Liver (tissue), 7 donors: ENCODE measurements at regions not wholly inside any gene's neighbourhood (a gene's known extent, or its start where the extent isn't known, plus 50 kb on each side); places are given as distances from the start of the nearest gene placed in this dataset.

ENCODE experiments used
- DNase-seq: peaks from one replicate; pipeline ENCODE4 v3.0.0-alpha.2; 2017; ENCODE audit warnings: low spot score
- H3K27ac ChIP-seq, 2 donors: one replicate each; pipeline ENCODE4 v1.7.0; 2013; ENCODE audit warnings: inconsistent platforms in 2 of 2, low read length in 2 of 2, control low read depth in 1 of 2, low read depth in 1 of 2, mild to moderate bottlenecking in 1 of 2
- H3K27me3 ChIP-seq, 4 donors: one replicate each; pipeline versions ENCODE4 v1.6.1 to v1.7.0; 2013; ENCODE audit warnings: low read length in 3 of 4, inconsistent platforms in 1 of 4, mild to moderate bottlenecking in 1 of 4, moderate library complexity in 1 of 4; ENCODE audit not compliant: control insufficient read depth in 4 of 4, insufficient read depth in 4 of 4
- H3K36me3 ChIP-seq, 4 donors: one replicate each; pipeline versions ENCODE4 v1.6.1 to v1.7.0; 2013; ENCODE audit warnings: low read length in 3 of 4, mild to moderate bottlenecking in 3 of 4, low read depth in 1 of 4, moderate library complexity in 1 of 4; ENCODE audit not compliant: control insufficient read depth in 4 of 4, insufficient read depth in 3 of 4
- H3K4me1 ChIP-seq, 4 donors: one replicate each; pipeline versions ENCODE4 v1.6.1 to v1.7.0; 2013; ENCODE audit warnings: low read length in 3 of 4, mild to moderate bottlenecking in 3 of 4, moderate library complexity in 1 of 4; ENCODE audit not compliant: control insufficient read depth in 4 of 4, insufficient read depth in 4 of 4
- H3K4me3 ChIP-seq, 3 donors: one replicate each; pipeline versions ENCODE4 v1.6.1 to v1.7.0; 2013; ENCODE audit warnings: low read length in 3 of 3, control low read depth in 1 of 3, low read depth in 1 of 3, mild to moderate bottlenecking in 1 of 3
- H3K9ac ChIP-seq, 2 donors: one replicate each; pipeline ENCODE4 v1.7.0; 2013; ENCODE audit warnings: low read length in 2 of 2, mild to moderate bottlenecking in 2 of 2, moderate library complexity in 2 of 2, control low read depth in 1 of 2, low read depth in 1 of 2
- H3K9me3 ChIP-seq, 4 donors: one replicate each; pipeline versions ENCODE4 v1.6.1 to v1.7.0; 2013; ENCODE audit warnings: low read length in 3 of 4; ENCODE audit not compliant: control insufficient read depth in 4 of 4
- EGR1 ChIP-seq, 2 donors: IDR thresholded peaks; 2 replicates each; pipeline ENCODE4 v1.6.1; 2016 to 2018; ENCODE audit warnings: antibody characterized with exemption in 2 of 2, low read depth in 2 of 2
- FOXA1 ChIP-seq: IDR thresholded peaks from 2 replicates; pipeline ENCODE4 v1.6.1; 2016; ENCODE audit warnings: antibody characterized with exemption
- FOXA2 ChIP-seq: IDR thresholded peaks from 2 replicates; pipeline ENCODE4 v1.6.1; 2016; ENCODE audit warnings: antibody characterized with exemption
- GABPA ChIP-seq, 2 donors: IDR thresholded peaks in 1 of 2; conservative IDR thresholded peaks in 1 of 2; 2 replicates each; pipeline ENCODE4 v1.6.1; 2016; ENCODE audit warnings: antibody characterized with exemption in 2 of 2, mild to moderate bottlenecking in 1 of 2, moderate library complexity in 1 of 2
- HNF4A ChIP-seq, 2 donors: conservative IDR thresholded peaks; 2 replicates each; pipeline ENCODE4 v1.6.1; 2016; ENCODE audit warnings: antibody characterized with exemption in 2 of 2, mild to moderate bottlenecking in 2 of 2
- HNF4G ChIP-seq: IDR thresholded peaks from 2 replicates; pipeline ENCODE4 v1.6.1; 2016; ENCODE audit warnings: antibody characterized with exemption
- NR2F2 ChIP-seq: IDR thresholded peaks from 2 replicates; pipeline ENCODE4 v1.6.1; 2016; ENCODE audit warnings: antibody characterized with exemption
- RAD21 ChIP-seq, 2 donors: IDR thresholded peaks; 2 replicates each; pipeline ENCODE4 v1.6.1; 2016; ENCODE audit warnings: antibody characterized with exemption in 2 of 2, mild to moderate bottlenecking in 2 of 2
- RXRA ChIP-seq, 2 donors: IDR thresholded peaks; 2 replicates each; pipeline ENCODE4 v1.6.1; 2017 to 2018; ENCODE audit warnings: antibody characterized with exemption in 2 of 2, mild to moderate bottlenecking in 1 of 2
- SP1 ChIP-seq: IDR thresholded peaks from 2 replicates; pipeline ENCODE4 v1.6.1; 2018; ENCODE audit warnings: antibody characterized with exemption, mild to moderate bottlenecking
- TAF1 ChIP-seq: conservative IDR thresholded peaks from 2 replicates; pipeline ENCODE4 v1.6.1; 2016; ENCODE audit warnings: antibody characterized with exemption, mild to moderate bottlenecking
- YY1 ChIP-seq: IDR thresholded peaks from 2 replicates; pipeline ENCODE4 v1.6.1; 2016; ENCODE audit warnings: antibody characterized with exemption, mild to moderate bottlenecking
- WGBS: extraction: QIAGEN DNeasy Blood & Tissue Kit; methylation state at CpG from one replicate; pipeline ENCODE4 v1.1.7; 2013; 5-methylcytosine and 5-hydroxymethylcytosine counted together
- TF ChIP-seq, protein P1 (sequence below): IDR thresholded peaks from 2 replicates; pipeline ENCODE4 v1.6.1; 2016; ENCODE audit warnings: antibody characterized with exemption
- TF ChIP-seq, protein P2 (sequence below): IDR thresholded peaks from 2 replicates; pipeline ENCODE4 v1.6.1; 2016; ENCODE audit warnings: antibody characterized with exemption
- TF ChIP-seq, protein P3 (sequence below): IDR thresholded peaks from 2 replicates; pipeline ENCODE4 v1.6.1; 2016; ENCODE audit warnings: antibody characterized with exemption, mild to moderate bottlenecking
- TF ChIP-seq, protein P4 (sequence below): IDR thresholded peaks from 2 replicates; pipeline ENCODE4 v1.6.1; 2016; ENCODE audit warnings: antibody characterized with exemption
- donor health status: healthy.
- donor health status: healthy.
- donor health status: healthy.
- donor health status: healthy.

DNA sequence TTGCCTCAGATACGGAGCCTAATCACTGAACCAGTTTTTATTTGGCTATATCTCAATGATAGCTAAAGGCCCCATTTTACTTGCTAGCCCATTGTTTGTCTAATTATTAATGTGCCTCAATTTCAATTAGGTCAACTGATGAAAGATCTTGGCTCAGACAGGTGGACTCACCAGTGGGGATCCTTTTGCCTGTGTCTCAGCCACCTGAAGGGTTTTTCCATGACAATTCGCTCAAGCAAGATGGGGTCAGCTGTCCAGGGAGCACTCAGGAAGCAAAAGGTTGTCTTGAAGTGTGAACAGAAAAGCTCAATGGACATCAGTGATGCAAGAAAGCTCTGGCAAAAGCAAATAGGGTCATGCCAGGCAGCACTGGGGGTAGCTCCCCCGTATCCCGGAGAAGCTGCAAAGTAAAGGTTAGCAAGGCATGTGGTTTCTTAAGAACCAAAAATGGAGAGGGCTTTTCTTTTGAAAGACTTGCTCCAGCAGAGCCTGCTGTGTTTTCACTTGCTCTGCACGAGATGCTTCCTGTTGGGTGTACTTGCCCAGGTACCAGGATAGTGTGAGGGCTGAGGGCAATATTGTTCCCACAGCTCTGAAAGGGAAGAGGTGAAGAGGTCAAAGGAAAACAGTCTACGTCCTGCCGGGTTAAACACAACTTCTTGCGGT, 541.2 kb upstream of the CDH5 start:
- no peak for TF ChIP-seq RAD21 (IDR thresholded peaks at IDR 0.05)
- TF ChIP-seq HNF4G = no peak
- no peak for TF ChIP-seq RXRA (IDR thresholded peaks at IDR 0.05)
- no peak for TF ChIP-seq HNF4A (conservative IDR thresholded peaks at IDR 0.05)
- TF ChIP-seq FOXA1 = no peak
- TF ChIP-seq, protein P1, sequence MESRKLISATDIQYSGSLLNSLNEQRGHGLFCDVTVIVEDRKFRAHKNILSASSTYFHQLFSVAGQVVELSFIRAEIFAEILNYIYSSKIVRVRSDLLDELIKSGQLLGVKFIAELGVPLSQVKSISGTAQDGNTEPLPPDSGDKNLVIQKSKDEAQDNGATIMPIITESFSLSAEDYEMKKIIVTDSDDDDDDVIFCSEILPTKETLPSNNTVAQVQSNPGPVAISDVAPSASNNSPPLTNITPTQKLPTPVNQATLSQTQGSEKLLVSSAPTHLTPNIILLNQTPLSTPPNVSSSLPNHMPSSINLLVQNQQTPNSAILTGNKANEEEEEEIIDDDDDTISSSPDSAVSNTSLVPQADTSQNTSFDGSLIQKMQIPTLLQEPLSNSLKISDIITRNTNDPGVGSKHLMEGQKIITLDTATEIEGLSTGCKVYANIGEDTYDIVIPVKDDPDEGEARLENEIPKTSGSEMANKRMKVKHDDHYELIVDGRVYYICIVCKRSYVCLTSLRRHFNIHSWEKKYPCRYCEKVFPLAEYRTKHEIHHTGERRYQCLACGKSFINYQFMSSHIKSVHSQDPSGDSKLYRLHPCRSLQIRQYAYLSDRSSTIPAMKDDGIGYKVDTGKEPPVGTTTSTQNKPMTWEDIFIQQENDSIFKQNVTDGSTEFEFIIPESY = no peak
- TF ChIP-seq TAF1 = no peak
- TF ChIP-seq YY1 = no peak
- TF ChIP-seq, protein P2, sequence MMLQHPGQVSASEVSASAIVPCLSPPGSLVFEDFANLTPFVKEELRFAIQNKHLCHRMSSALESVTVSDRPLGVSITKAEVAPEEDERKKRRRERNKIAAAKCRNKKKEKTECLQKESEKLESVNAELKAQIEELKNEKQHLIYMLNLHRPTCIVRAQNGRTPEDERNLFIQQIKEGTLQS = no peak
- TF ChIP-seq SP1 = no peak
- Histone ChIP-seq H3K27ac (no peak overlapping the region), H3K4me1 (no peaks in the 10 kb centered on the region), H3K36me3 (no peaks in the 10 kb centered on the region), H3K9ac (no peak overlapping the region), H3K4me3 (no peak overlapping the region), H3K27me3 (no peaks in the 10 kb centered on the region), H3K9me3 (no peaks in the 10 kb centered on the region)
- WGBS = 69% methylated on average over 8 of the region's 8 CpGs
- DNase-seq = no peak

DNA sequence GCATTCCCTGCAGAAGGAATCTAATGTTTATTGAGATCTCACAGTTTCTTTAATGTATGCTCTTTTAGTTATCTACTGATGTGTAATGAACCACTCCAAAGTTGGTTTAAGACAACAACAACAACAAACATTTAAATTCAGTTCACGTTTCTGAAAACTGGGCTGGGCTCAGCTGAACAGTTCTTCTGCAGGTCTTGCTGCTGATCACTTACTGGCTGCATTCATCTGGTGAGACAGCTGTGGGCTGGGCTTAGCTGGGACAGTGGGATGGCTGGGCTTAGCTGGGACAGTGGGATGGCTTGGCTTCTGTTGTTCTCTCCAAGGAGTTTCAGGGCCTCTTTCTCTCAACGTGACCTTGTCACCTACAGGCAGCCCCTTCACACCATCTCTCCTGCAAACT, 544.3 kb upstream of the CDH5 start:
- H3K9ac ChIP-seq = no peak overlapping the region
- H3K4me3 ChIP-seq = no peak overlapping the region
- no peak for DNase-seq
- H3K9me3 ChIP-seq = no peaks in the 10 kb centered on the region
- H3K4me1 ChIP-seq = no peaks in the 10 kb centered on the region
- no peaks in the 10 kb centered on the region for H3K36me3 ChIP-seq
- no peaks in the 10 kb centered on the region for H3K27me3 ChIP-seq
- no peak overlapping the region for H3K27ac ChIP-seq
- 82% methylated on average over 2 of the region's 2 CpGs for WGBS
- TF ChIP-seq NR2F2 = no peak

DNA sequence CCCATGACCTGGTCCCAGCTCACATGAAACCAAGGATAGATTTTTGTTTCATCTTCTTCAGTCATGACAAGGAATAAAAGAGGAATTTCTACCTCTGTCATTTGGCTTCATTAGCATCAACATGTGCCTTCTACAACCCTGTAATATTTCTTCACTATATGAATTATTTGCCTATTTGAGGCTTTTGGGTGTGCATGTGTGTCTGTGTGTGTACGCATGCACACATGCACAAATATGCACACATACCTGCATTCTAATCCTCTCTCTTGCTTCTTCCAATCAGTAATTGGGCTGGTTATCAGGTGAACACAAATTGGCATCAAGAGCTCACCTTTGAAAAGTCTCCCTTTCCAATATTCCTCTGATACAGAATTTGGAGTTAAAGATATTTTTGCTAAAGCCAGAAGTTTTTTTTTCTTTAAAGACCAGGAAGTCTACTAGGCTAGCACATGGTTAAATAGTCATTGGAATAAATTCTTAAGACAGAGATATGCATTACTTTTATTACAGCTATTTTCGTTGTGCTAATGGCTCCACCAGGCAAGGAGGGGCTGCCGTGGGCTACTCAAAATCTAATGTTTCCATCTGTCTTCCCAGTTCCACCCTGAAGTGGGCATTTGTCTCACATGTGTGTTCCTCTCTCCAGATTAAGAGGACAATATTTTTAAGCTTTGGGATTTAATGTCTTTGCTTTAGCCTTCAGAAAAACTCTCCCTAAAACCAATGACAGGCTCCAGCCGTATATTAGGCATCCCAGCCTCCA, 547.2 kb upstream of the CDH5 start:
- H3K36me3 ChIP-seq = no peaks in the 10 kb centered on the region
- no peak overlapping the region for H3K4me3 ChIP-seq
- no peaks in the 10 kb centered on the region for H3K4me1 ChIP-seq
- WGBS = 73% methylated on average over 4 of the region's 4 CpGs
- no peak overlapping the region for H3K9ac ChIP-seq
- TF ChIP-seq FOXA2 (no peak), FOXA1 (no peak), HNF4G (no peak), EGR1 (IDR thresholded peaks at IDR 0.05; ENCODE audit: low read depth in 2 of 2) (no peak), HNF4A (conservative IDR thresholded peaks at IDR 0.05) (no peak), GABPA (IDR thresholded peaks at IDR 0.05 in 1 of 2, conservative IDR thresholded peaks at IDR 0.05 in 1 of 2) (no peak), RXRA (IDR thresholded peaks at IDR 0.05) (no peak), RAD21 (IDR thresholded peaks at IDR 0.05) (no peak)
- TF ChIP-seq, protein P2 = no peak
- TF ChIP-seq, protein P3, sequence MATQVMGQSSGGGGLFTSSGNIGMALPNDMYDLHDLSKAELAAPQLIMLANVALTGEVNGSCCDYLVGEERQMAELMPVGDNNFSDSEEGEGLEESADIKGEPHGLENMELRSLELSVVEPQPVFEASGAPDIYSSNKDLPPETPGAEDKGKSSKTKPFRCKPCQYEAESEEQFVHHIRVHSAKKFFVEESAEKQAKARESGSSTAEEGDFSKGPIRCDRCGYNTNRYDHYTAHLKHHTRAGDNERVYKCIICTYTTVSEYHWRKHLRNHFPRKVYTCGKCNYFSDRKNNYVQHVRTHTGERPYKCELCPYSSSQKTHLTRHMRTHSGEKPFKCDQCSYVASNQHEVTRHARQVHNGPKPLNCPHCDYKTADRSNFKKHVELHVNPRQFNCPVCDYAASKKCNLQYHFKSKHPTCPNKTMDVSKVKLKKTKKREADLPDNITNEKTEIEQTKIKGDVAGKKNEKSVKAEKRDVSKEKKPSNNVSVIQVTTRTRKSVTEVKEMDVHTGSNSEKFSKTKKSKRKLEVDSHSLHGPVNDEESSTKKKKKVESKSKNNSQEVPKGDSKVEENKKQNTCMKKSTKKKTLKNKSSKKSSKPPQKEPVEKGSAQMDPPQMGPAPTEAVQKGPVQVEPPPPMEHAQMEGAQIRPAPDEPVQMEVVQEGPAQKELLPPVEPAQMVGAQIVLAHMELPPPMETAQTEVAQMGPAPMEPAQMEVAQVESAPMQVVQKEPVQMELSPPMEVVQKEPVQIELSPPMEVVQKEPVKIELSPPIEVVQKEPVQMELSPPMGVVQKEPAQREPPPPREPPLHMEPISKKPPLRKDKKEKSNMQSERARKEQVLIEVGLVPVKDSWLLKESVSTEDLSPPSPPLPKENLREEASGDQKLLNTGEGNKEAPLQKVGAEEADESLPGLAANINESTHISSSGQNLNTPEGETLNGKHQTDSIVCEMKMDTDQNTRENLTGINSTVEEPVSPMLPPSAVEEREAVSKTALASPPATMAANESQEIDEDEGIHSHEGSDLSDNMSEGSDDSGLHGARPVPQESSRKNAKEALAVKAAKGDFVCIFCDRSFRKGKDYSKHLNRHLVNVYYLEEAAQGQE = no peak
- TF ChIP-seq, protein P4, sequence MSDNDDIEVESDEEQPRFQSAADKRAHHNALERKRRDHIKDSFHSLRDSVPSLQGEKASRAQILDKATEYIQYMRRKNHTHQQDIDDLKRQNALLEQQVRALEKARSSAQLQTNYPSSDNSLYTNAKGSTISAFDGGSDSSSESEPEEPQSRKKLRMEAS = no peak
- no peaks in the 10 kb centered on the region for H3K9me3 ChIP-seq
- no peaks in the 10 kb centered on the region for H3K27me3 ChIP-seq
- no peak for DNase-seq
- H3K27ac ChIP-seq = no peak overlapping the region
